Parathyroid adenoma (tissue), 2 donors: ENCODE measurements at regions not wholly inside any gene's neighbourhood (a gene's known extent, or its start where the extent isn't known, plus 50 kb on each side); places are given as distances from the start of the nearest gene placed in this dataset.
"Not testable (repeated sequence)": the region's sequence is repeated elsewhere in the genome, so short reads cannot be mapped to it uniquely, and the experiment has no call there.

ENCODE experiments used
- H2AFZ ChIP-seq: fragments of 300-600 bp; sonication (generic); one replicate; pipeline ENCODE4 v1.7.0; 2017; ENCODE audit warnings: antibody characterized with exemption, mild to moderate bottlenecking
- H3K27ac ChIP-seq: fragments of 300-600 bp; sonication (generic); one replicate; pipeline ENCODE4 v1.7.0; 2017
- H3K27me3 ChIP-seq: fragments of 300-600 bp; sonication (generic); one replicate; pipeline ENCODE4 v1.7.0; 2017; ENCODE audit warnings: low read length; ENCODE audit not compliant: control insufficient read depth, insufficient read depth
- H3K36me3 ChIP-seq: fragments of 300-600 bp; sonication (generic); one replicate; pipeline ENCODE4 v1.7.0; 2017; ENCODE audit warnings: low read length; ENCODE audit not compliant: control insufficient read depth, insufficient read depth
- H3K4me1 ChIP-seq: fragments of 300-600 bp; sonication (generic); one replicate; pipeline ENCODE4 v1.7.0; 2017; ENCODE audit warnings: control low read depth
- H3K4me2 ChIP-seq: fragments of 300-600 bp; sonication (generic); one replicate; pipeline ENCODE4 v1.7.0; 2017; ENCODE audit warnings: low read length
- H3K4me3 ChIP-seq: fragments of 300-600 bp; sonication (generic); one replicate; pipeline ENCODE4 v1.7.0; 2017; ENCODE audit warnings: low read depth, low read length
- H3K79me2 ChIP-seq: fragments of 300-600 bp; sonication (generic); one replicate; pipeline ENCODE4 v1.7.0; 2017; ENCODE audit warnings: control low read depth
- H3K9ac ChIP-seq: fragments of 300-600 bp; sonication (generic); one replicate; pipeline ENCODE4 v1.7.0; 2017; ENCODE audit warnings: mild to moderate bottlenecking
- H3K9me3 ChIP-seq: fragments of 300-600 bp; sonication (generic); one replicate; pipeline ENCODE4 v1.7.0; 2017; ENCODE audit warnings: low read length; ENCODE audit not compliant: control insufficient read depth
- TF ChIP-seq, protein P1 (sequence below): fragments of 300-600 bp; sonication (generic); IDR thresholded peaks from one replicate; pipeline ENCODE4 v1.7.0; 2017; ENCODE audit warnings: antibody characterized with exemption, mild to moderate bottlenecking
- donor health status: primary hyperparathyroidism.

DNA sequence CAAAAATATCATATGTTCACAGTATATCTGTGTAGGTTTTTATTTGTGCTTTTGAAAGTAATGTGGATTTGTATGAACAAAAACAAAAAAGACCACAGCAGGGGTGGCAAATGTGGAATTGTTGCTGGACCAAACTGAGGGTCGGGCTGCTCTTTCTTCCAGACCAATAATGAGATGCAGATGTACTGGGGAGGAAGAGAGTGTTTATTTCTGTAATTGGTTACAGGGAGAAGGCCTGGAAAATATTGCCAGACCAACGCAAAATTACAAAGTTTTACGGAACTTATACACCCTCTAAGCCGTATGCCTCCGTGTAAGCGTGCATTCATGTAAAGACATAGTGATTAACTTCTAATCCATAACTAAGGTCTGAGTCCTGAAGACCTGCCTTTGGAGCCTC lies 353.9 kb upstream of the C16orf82 start:
- no peaks in the 10 kb centered on the region for H3K36me3 ChIP-seq
- H3K4me1 ChIP-seq = no peaks in the 10 kb centered on the region
- no peak overlapping the region for H3K27ac ChIP-seq
- no peak overlapping the region for H3K9ac ChIP-seq
- TF ChIP-seq, protein P1, sequence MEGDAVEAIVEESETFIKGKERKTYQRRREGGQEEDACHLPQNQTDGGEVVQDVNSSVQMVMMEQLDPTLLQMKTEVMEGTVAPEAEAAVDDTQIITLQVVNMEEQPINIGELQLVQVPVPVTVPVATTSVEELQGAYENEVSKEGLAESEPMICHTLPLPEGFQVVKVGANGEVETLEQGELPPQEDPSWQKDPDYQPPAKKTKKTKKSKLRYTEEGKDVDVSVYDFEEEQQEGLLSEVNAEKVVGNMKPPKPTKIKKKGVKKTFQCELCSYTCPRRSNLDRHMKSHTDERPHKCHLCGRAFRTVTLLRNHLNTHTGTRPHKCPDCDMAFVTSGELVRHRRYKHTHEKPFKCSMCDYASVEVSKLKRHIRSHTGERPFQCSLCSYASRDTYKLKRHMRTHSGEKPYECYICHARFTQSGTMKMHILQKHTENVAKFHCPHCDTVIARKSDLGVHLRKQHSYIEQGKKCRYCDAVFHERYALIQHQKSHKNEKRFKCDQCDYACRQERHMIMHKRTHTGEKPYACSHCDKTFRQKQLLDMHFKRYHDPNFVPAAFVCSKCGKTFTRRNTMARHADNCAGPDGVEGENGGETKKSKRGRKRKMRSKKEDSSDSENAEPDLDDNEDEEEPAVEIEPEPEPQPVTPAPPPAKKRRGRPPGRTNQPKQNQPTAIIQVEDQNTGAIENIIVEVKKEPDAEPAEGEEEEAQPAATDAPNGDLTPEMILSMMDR = no peak
- no peaks in the 10 kb centered on the region for H3K27me3 ChIP-seq
- H2AFZ ChIP-seq = no peak overlapping the region
- no peak overlapping the region for H3K4me2 ChIP-seq
- H3K79me2 ChIP-seq = no peaks in the 10 kb centered on the region
- no peak overlapping the region for H3K4me3 ChIP-seq
- H3K9me3 ChIP-seq = no peaks in the 10 kb centered on the region

DNA sequence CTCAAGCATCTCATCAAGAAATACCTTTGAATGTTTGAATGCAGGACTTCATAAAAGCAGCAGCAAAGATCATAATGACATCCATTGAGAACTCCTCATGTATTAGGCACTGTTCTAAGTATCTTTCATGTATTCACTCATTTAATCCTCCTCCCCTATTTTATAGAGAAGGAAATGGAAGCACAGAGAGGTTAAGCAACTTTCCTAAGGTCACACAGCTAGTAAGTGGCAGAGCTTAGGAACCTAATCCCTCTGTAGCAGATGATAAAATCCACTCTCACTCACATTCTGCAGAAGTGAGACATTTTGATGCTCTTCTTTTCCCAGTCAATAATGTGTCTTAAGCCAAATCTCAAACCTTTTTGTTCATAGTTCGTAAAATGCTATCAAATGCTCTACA lies 350.8 kb upstream of the C16orf82 start:
- H3K36me3 ChIP-seq = no peaks in the 10 kb centered on the region
- no peaks in the 10 kb centered on the region for H3K9me3 ChIP-seq
- no peaks in the 10 kb centered on the region for H3K4me1 ChIP-seq
- H3K4me3 ChIP-seq = no peak overlapping the region
- H3K27me3 ChIP-seq = no peaks in the 10 kb centered on the region
- no peaks in the 10 kb centered on the region for H3K79me2 ChIP-seq
- H3K9ac ChIP-seq = no peak overlapping the region
- H3K4me2 ChIP-seq = no peak overlapping the region
- H3K27ac ChIP-seq = no peak overlapping the region
- TF ChIP-seq, protein P1 = no peak
- no peak overlapping the region for H2AFZ ChIP-seq

DNA sequence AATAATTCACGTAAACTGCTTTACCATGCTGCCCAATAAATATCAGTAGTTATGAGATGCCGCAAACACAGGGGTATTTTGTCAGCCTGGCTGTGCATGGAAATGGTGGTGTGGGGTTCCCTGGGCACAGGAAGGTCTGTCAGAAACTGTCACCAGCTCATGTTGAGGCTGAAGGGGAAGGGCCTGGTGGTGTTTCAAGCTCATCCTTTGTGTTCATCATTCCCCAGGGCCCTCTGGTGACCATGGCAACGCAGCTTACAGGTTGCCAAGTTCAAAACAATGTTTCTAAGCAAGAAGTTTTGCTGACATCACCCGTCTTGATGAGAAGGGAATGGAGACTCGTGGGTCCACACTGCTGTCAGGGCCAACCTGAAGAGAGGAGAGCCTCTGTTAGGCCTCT lies 348.9 kb upstream of the C16orf82 start:
- no peak overlapping the region for H3K4me2 ChIP-seq
- H3K27me3 ChIP-seq = no peaks in the 10 kb centered on the region
- no peak overlapping the region for H3K9ac ChIP-seq
- H3K4me1 ChIP-seq = no peaks in the 10 kb centered on the region
- no peaks in the 10 kb centered on the region for H3K36me3 ChIP-seq
- TF ChIP-seq, protein P1 = no peak
- no peak overlapping the region for H2AFZ ChIP-seq
- no peaks in the 10 kb centered on the region for H3K9me3 ChIP-seq
- no peak overlapping the region for H3K4me3 ChIP-seq
- H3K27ac ChIP-seq = no peak overlapping the region
- no peaks in the 10 kb centered on the region for H3K79me2 ChIP-seq

DNA sequence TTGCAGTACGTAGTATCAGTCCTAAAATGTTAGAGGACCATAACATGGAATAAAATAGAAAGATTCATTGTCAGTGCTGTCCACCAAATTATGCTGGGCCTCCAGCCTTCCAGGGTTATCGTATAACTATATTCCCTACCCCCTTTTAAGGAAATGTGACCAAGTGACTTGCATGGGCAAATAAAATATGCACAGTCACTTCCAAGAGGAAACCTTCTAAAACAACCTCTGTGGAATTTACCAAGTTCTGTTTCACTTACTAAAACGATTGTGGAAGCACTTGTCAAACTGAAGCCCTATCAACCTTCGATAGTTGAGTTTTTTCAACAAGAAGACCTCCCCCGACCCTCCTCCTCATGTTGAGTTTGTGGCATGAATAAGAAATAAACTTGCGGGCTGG lies 345.4 kb upstream of the C16orf82 start:
- Histone ChIP-seq H3K4me3 (no peak overlapping the region), H3K9me3 (no peaks in the 10 kb centered on the region), H3K36me3 (no peaks in the 10 kb centered on the region), H3K9ac (no peak overlapping the region), H3K79me2 (no peaks in the 10 kb centered on the region), H3K4me2 (no peak overlapping the region), H3K27ac (no peak overlapping the region), H3K27me3 (no peaks in the 10 kb centered on the region), H2AFZ (no peak overlapping the region), H3K4me1 (no peaks in the 10 kb centered on the region)
- TF ChIP-seq, protein P1 = no peak

DNA sequence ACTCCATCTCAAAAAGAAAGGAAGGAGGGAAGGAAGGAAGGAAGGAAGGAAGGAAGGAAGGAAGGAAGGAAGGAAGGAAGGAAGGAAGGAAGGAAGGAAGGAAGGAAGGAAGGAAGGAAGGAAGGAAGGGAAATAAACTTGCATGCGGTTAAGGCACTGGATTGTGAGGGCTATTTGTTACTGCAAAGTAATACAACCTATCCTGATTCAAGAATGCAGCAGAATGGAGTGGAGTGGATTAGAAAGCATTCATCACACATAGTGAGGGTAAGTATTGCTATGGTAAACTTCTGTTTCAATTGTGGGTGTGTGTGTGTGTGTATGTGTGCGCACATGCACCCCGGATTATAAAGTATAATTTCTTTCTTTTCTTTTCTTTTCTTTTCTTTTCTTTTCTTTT lies 344.8 kb upstream of the C16orf82 start:
- H3K79me2 ChIP-seq, H3K4me2 ChIP-seq, H3K27ac ChIP-seq, H3K9me3 ChIP-seq, H3K4me3 ChIP-seq, H3K27me3 ChIP-seq, H3K4me1 ChIP-seq, H3K36me3 ChIP-seq, H2AFZ ChIP-seq, H3K9ac ChIP-seq: not testable (repeated sequence)
